Caco-2 (cell line): ENCODE measurements at regions not wholly inside any gene's neighbourhood (a gene's known extent, or its start where the extent isn't known, plus 50 kb on each side); places are given as distances from the start of the nearest gene placed in this dataset.

Experiments used
- BruUV-seq: library from RNA; stranded (reverse); fragments of 400-500 nt; replicated peaks from 2 replicates; lab custom pipeline; 2021; lab: Mats Ljungman, UMichigan
- CTCF ChIA-PET: fragments of 300-600 bp; sonication (Branson Sonifier 250); formaldehyde crosslinking; loops from one replicate; lab custom pipeline; 2022; ENCODE audit warnings: antibody characterized with exemption; lab: Charles Lee
- POLR2A ChIA-PET: fragments of 300-600 bp; sonication (Branson Sonifier 250); formaldehyde crosslinking; loops from one replicate; lab custom pipeline; 2022; ENCODE audit warnings: antibody characterized with exemption; lab: Charles Lee
- DNase-seq, 2 experiments: peaks; one replicate each; pipeline versions ENCODE4 v3.0.0 to v3.0.0-alpha.2; 2020 to 2022
- H3K27me3 ChIP-seq: replicated peaks from 2 replicates; pipeline ENCODE4 v1.6.0; 2011; ENCODE audit warnings: low read length; ENCODE audit not compliant: control insufficient read depth, insufficient read depth
- H3K36me3 ChIP-seq: 2 replicates; pipeline ENCODE4 v1.5.1; 2011; ENCODE audit warnings: low read length; ENCODE audit not compliant: control insufficient read depth, insufficient read depth
- H3K4me1 ChIP-seq: fragments of 250-450 bp; sonication (Bioruptor Pico); 2 replicates; pipeline ENCODE4 v1.5.1; 2020; ENCODE audit warnings: mild to moderate bottlenecking
- H3K4me3 ChIP-seq: 2 replicates; pipeline ENCODE4 v1.5.1; 2011; ENCODE audit warnings: low read depth, mild to moderate bottlenecking, control low read depth, low read length
- H3K9me3 ChIP-seq: fragments of 250-450 bp; sonication (Bioruptor Pico); 2 replicates; pipeline ENCODE4 v1.5.1; 2020; ENCODE audit warnings: mild to moderate bottlenecking, moderate library complexity
- H3K27ac Mint-ChIP-seq: one replicate; pipeline ENCODE4 v1.8.0; 2022; ENCODE audit warnings: mixed read lengths; ENCODE audit not compliant: unreplicated experiment
- H3K27me3 Mint-ChIP-seq: one replicate; pipeline ENCODE4 v1.8.0; 2022; ENCODE audit warnings: mixed read lengths; ENCODE audit not compliant: insufficient read depth, unreplicated experiment
- H3K36me3 Mint-ChIP-seq: one replicate; pipeline ENCODE4 v1.8.0; 2022; ENCODE audit warnings: mild to moderate bottlenecking, mixed read lengths; ENCODE audit not compliant: insufficient read depth, unreplicated experiment
- H3K4me1 Mint-ChIP-seq: one replicate; pipeline ENCODE4 v1.8.0; 2022; ENCODE audit warnings: low read depth, mixed read lengths; ENCODE audit not compliant: unreplicated experiment
- H3K4me3 Mint-ChIP-seq: one replicate; pipeline ENCODE4 v1.8.0; 2022; ENCODE audit warnings: mild to moderate bottlenecking, moderate library complexity, mixed read lengths; ENCODE audit not compliant: unreplicated experiment
- H3K9me3 Mint-ChIP-seq: one replicate; pipeline ENCODE4 v1.8.0; 2022; ENCODE audit warnings: mixed read lengths; ENCODE audit not compliant: unreplicated experiment
- CTCF ChIP-seq, 2 experiments: fragments of 200-600 bp in 1 of 2; IDR thresholded peaks; 1 replicate in 1 of 2; 2 replicates in 1 of 2; pipeline versions ENCODE4 v1.5.1 to v1.8.0; 2011 to 2022; ENCODE audit warnings: antibody characterized with exemption in 1 of 2, control low read depth in 1 of 2, inconsistent platforms in 1 of 2, low read depth in 1 of 2, low read length in 1 of 2, mild to moderate bottlenecking in 1 of 2, moderate library complexity in 1 of 2; ENCODE audit not compliant: insufficient read depth in 1 of 2, severe bottlenecking in 1 of 2, unreplicated experiment in 1 of 2
- intact Hi-C: fragments of 100-400 bp; cut with micrococcal nuclease; formaldehyde crosslinking; loops from one replicate; pipeline ENCODE4 v1.10.0; 2022; ENCODE audit not compliant: unreplicated experiment

GRCh38 chr5:5588386-5588785, 165.9 kb downstream of the ICE1 start:
- H3K4me3 Mint-ChIP-seq: no peak overlapping the region
- Histone ChIP-seq H3K36me3 (no peaks in the 10 kb centered on the region), H3K9me3 (no peaks in the 10 kb centered on the region), H3K4me1 (no peaks in the 10 kb centered on the region), H3K4me3 (no peak overlapping the region), H3K27me3 (no peaks in the 10 kb centered on the region)
- no peak overlapping the region for H3K27ac Mint-ChIP-seq
- H3K36me3 Mint-ChIP-seq: no peaks in the 10 kb centered on the region
- DNase-seq: no peak
- ChIA-PET CTCF (no interaction called here), POLR2A (no interaction called here)
- TF ChIP-seq CTCF (IDR thresholded peaks at IDR 0.05; ENCODE audit: insufficient read depth in 1 of 2, low read depth in 1 of 2, low read length in 1 of 2, severe bottlenecking in 1 of 2, unreplicated experiment in 1 of 2): no peak
- intact Hi-C loops: no loop called here
- no peaks in the 10 kb centered on the region for H3K4me1 Mint-ChIP-seq
- no TSS peak for BruUV-seq
- H3K27me3 Mint-ChIP-seq: peaks cover 3% of the 10 kb centered on the region
- peaks cover 13% of the 10 kb centered on the region for H3K9me3 Mint-ChIP-seq

DNA sequence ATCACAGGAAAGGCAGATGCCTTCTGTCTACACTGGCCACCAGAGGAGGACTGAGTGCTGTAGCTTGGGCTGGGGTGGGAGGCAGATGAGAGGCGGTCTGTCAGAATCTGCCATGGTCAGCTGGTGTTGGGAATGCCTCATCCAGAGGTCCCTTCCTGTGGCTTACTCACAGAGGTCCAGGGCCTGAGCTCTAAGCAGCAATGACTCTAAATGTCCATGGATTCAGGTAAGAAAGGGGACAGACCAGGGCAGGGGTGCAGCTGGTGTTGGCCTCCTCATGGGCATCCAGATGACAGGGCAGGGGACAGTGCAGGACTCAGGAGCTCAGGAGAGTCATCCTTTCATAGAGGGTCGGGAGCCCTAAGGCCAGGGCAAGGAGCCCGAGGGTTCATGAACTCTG, 165.0 kb downstream of the ICE1 start:
- no peak for DNase-seq
- BruUV-seq: no TSS peak
- Mint-ChIP-seq H3K27me3 (peaks cover 3% of the 10 kb centered on the region), H3K4me1 (no peaks in the 10 kb centered on the region), H3K9me3 (peaks cover 13% of the 10 kb centered on the region), H3K27ac (no peak overlapping the region), H3K36me3 (no peaks in the 10 kb centered on the region), H3K4me3 (no peak overlapping the region)
- H3K27me3 ChIP-seq: no peaks in the 10 kb centered on the region
- CTCF ChIA-PET: no interaction called here
- H3K36me3 ChIP-seq: no peaks in the 10 kb centered on the region
- H3K4me1 ChIP-seq: no peaks in the 10 kb centered on the region
- no peak for TF ChIP-seq CTCF (IDR thresholded peaks at IDR 0.05; ENCODE audit: insufficient read depth in 1 of 2, low read depth in 1 of 2, low read length in 1 of 2, severe bottlenecking in 1 of 2, unreplicated experiment in 1 of 2)
- no peaks in the 10 kb centered on the region for H3K9me3 ChIP-seq
- intact Hi-C loops: no loop called here
- no peak overlapping the region for H3K4me3 ChIP-seq
- POLR2A ChIA-PET: no interaction called here

DNA sequence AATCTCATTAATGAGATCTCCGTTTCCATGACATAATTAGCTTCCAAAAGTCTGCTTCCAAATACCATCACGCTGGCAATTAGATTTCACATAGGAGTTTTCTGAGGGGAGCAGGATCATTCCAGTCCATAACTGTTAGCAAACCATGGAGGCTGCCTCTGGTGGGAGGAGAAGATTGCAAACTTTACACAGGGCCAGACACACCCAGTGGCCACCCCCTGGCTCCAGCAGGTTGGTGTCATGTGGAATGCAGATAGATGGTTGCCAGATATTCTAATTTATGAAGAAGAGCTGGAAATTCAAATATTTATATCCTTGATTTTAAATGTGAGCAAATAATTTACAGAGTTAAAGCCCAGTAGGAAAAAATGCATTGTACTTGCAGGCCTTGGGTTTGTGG, 164.2 kb downstream of the ICE1 start:
- intact Hi-C loops: no loop called here
- Mint-ChIP-seq H3K4me3 (no peak overlapping the region), H3K27me3 (peaks cover 3% of the 10 kb centered on the region), H3K9me3 (peaks cover 13% of the 10 kb centered on the region), H3K36me3 (no peaks in the 10 kb centered on the region), H3K27ac (no peak overlapping the region), H3K4me1 (no peaks in the 10 kb centered on the region)
- BruUV-seq: no TSS peak
- CTCF ChIA-PET: no interaction called here
- no peak overlapping the region for H3K4me3 ChIP-seq
- no peaks in the 10 kb centered on the region for H3K36me3 ChIP-seq
- TF ChIP-seq CTCF (IDR thresholded peaks at IDR 0.05; ENCODE audit: insufficient read depth in 1 of 2, low read depth in 1 of 2, low read length in 1 of 2, severe bottlenecking in 1 of 2, unreplicated experiment in 1 of 2): no peak
- POLR2A ChIA-PET: no interaction called here
- no peaks in the 10 kb centered on the region for H3K4me1 ChIP-seq
- no peaks in the 10 kb centered on the region for H3K27me3 ChIP-seq
- H3K9me3 ChIP-seq: no peaks in the 10 kb centered on the region
- no peak for DNase-seq
